GM12875 (cell line): ENCODE measurements at regions not wholly inside any gene's neighbourhood (a gene's known extent, or its start where the extent isn't known, plus 50 kb on each side); places are given as distances from the start of the nearest gene placed in this dataset.
"Not testable (repeated sequence)": the region's sequence is repeated elsewhere in the genome, so short reads cannot be mapped to it uniquely, and the experiment has no call there.

ENCODE experiments used
- H3K4me3 ChIP-seq: one replicate; pipeline ENCODE4 v1.5.1; 2011; ENCODE audit warnings: low read depth, low read length, control low read depth
- TF ChIP-seq, protein P1 (sequence below): IDR thresholded peaks from 2 replicates; pipeline ENCODE4 v1.5.1; 2011; ENCODE audit warnings: low read depth, mild to moderate bottlenecking, control low read depth, inconsistent platforms, low read length, moderate library complexity, borderline replicate concordance; ENCODE audit not compliant: insufficient read depth

DNA sequence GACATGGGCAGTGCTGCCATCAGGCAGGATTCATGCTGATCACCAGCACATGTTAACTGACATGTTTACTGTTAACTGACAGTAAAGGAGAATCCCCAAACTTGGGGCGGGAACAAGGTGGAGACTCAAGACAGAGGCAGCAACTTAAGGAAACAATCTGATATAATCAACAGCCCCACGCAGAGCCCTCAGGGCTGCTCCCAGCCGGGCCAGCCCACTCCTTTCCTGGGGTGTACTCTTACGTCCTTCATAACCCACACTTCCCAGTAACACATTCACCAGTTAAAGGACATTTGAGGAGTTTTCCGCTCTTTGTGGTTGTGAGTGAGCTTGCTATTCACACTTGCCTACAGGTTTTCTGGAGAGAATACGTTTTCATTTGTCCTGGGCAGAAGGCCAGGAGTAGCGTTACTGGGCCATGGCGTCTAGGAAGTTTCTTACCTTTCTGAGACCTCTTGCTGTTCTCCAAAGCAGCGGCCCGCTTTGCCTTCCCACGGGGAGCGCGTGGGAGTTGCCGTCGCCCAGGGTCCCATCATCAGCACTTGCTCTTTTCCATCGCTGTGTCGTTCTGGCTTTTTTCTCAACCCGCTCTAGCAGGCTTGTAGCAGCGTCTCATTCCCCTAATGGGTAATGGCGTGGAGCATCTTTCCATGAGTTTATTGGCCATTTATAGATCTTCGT, 56.4 kb downstream of the FOXF2 start:
- TF ChIP-seq, protein P1, sequence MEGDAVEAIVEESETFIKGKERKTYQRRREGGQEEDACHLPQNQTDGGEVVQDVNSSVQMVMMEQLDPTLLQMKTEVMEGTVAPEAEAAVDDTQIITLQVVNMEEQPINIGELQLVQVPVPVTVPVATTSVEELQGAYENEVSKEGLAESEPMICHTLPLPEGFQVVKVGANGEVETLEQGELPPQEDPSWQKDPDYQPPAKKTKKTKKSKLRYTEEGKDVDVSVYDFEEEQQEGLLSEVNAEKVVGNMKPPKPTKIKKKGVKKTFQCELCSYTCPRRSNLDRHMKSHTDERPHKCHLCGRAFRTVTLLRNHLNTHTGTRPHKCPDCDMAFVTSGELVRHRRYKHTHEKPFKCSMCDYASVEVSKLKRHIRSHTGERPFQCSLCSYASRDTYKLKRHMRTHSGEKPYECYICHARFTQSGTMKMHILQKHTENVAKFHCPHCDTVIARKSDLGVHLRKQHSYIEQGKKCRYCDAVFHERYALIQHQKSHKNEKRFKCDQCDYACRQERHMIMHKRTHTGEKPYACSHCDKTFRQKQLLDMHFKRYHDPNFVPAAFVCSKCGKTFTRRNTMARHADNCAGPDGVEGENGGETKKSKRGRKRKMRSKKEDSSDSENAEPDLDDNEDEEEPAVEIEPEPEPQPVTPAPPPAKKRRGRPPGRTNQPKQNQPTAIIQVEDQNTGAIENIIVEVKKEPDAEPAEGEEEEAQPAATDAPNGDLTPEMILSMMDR, result no peak
- H3K4me3 ChIP-seq, result no peak overlapping the region

DNA sequence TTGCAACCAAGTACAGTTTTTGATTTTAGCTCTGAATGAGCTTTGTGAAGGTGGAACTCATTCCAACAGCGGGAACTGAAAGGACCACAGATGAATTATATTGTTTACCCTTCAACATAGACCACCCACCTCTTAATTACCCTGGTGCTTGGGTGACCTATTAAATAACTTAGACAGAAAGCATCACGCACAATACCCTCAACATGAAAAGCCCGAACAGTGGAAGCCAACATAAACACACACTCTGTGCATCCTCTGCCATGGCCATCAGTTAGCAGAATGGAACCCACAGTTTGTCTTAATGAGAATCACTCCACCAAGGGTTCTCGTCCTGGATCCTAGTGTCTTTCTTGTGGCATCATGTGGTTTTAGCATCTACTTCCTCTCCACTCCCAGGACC, 60.5 kb downstream of the FOXF2 start:
- no peak overlapping the region for H3K4me3 ChIP-seq
- TF ChIP-seq, protein P1, result no peak

DNA sequence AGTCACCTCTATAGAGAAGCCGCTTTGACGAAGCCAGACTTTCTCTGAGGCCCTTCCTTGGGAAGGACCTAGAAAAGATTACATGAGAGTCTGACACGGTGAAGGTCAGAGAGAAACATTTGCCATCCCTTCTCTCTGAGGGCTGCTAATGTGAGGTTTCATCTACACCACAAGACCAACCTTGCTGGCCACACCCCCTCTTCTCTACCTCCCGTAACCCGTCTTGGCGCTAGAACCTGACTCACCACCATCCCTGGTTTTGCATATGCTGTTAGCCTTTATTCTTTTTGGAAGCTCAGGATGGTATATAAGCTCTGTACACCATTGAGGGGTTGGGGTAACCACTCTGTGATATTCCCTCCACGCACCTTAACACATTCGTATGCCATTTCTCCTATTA, 63.6 kb downstream of the FOXF2 start:
- TF ChIP-seq, protein P1, result no peak

GRCh38 chr6:1456816-1457215, 67.4 kb downstream of the FOXF2 start:
- H3K4me3 ChIP-seq, result not testable (repeated sequence)

More for the DNA sequence above, 63.6 kb downstream of the FOXF2 start:
- H3K4me3 ChIP-seq, result no peak overlapping the region

GRCh38 chr6:1461207-1461606, 71.8 kb downstream of the FOXF2 start:
- H3K4me3 ChIP-seq, result no peak overlapping the region
- TF ChIP-seq, protein P1, result no peak

DNA sequence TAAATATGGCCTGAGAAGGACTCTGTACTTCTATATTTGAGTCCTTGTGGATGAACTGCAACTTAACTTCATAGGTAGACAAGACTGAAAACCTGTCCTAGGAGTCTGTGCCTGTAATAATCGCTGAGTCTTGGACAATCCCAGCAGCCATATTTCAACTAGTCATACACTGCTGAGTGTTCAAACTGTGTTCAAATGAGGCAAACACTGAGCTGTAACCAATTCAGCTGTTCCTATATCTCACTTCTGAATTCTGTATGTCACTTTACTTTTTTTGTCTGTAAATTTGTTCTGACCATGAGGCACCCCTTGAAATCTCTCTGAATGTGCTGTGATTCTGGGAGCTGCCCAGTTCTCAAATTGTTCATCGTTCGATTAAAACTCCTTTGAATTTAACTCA, 72.4 kb downstream of the FOXF2 start:
- H3K4me3 ChIP-seq, result no peak overlapping the region
- TF ChIP-seq, protein P1, result no peak

GRCh38 chr6:1463275-1463674, 73.9 kb downstream of the FOXF2 start:
- TF ChIP-seq, protein P1, result no peak

GRCh38 chr6:1463751-1464426, 74.5 kb downstream of the FOXF2 start:
- H3K4me3 ChIP-seq, result no peak overlapping the region
- TF ChIP-seq, protein P1, result no peak

More at GRCh38 chr6:1463275-1463674, 73.9 kb downstream of the FOXF2 start:
- no peak overlapping the region for H3K4me3 ChIP-seq
